SU-DHL-6 (cell line): ENCODE measurements at regions not wholly inside any gene's neighbourhood (a gene's known extent, or its start where the extent isn't known, plus 50 kb on each side); places are given as distances from the start of the nearest gene placed in this dataset.

ENCODE experiments used
- CTCF ChIP-seq: fragments of 200-600 bp; sonication (generic); IDR thresholded peaks from one replicate; pipeline ENCODE4 v1.5.1; 2017; ENCODE audit warnings: antibody characterized with exemption, mild to moderate bottlenecking, low read length, moderate library complexity; ENCODE audit not compliant: insufficient read depth, poor library complexity, severe bottlenecking
- EZH2phosphoT487 ChIP-seq: fragments of 200-600 bp; sonication (generic), shearing (Covaris generic); conservative IDR thresholded peaks from 2 replicates; pipeline ENCODE4 v1.6.1; 2018; ENCODE audit warnings: mild to moderate bottlenecking, antibody characterized with exemption, low read length, moderate library complexity, mixed read lengths

DNA sequence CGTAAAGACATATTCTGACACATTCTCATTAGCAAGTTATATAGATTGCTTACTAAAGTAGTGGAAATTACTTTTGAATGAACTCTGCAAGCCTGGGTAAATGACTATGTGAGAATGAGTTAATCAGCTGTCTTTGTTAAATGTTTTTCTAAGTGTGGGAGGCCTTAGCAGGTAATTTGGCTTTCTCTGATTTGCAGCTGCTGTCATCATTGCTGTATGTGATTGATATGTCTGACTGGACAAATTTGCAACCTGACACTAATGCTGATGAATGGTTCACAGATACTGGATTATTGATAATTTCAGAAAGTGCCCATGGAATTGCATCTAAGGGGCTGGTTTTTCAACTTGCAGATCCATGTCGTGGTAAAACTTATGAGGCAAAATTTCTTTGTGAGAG, 372.2 kb upstream of the SGO1 start:
- TF ChIP-seq CTCF, result no peak
- no peak for TF ChIP-seq EZH2phosphoT487
